Tibial artery (tissue), 4 donors: ENCODE measurements at regions not wholly inside any gene's neighbourhood (a gene's known extent, or its start where the extent isn't known, plus 50 kb on each side); places are given as distances from the start of the nearest gene placed in this dataset.

ENCODE experiments used
- DNase-seq, 2 donors: peaks; one replicate each; pipeline ENCODE4 v3.0.0-alpha.2; 2019
- H3K27ac ChIP-seq, 2 donors: fragments of 200-600 bp; sonication (generic) in 1 of 2; 1 replicate in 1 of 2; 2 replicates in 1 of 2; pipeline ENCODE4 v1.5.1; 2018 to 2019; ENCODE audit warnings: mild to moderate bottlenecking in 1 of 2
- H3K27me3 ChIP-seq, 2 donors: fragments of 200-600 bp; sonication (generic) in 1 of 2; one replicate each; pipeline versions ENCODE4 v1.5.1 to v1.6.0; 2016 to 2019
- H3K36me3 ChIP-seq, 3 donors: fragments of 200-600 bp; sonication (generic) in 2 of 3; one replicate each; pipeline ENCODE4 v1.5.1; 2016 to 2019; ENCODE audit warnings: mild to moderate bottlenecking in 2 of 3
- H3K4me1 ChIP-seq, 4 donors: fragments of 200-600 bp; sonication (generic) in 2 of 4; 1 replicate in 3 of 4; 2 replicates in 1 of 4; pipeline ENCODE4 v1.5.1; 2016 to 2019
- H3K4me3 ChIP-seq, 2 donors: fragments of 200-600 bp; sonication (generic) in 1 of 2; 1 replicate in 1 of 2; 2 replicates in 1 of 2; pipeline ENCODE4 v1.5.1; 2018 to 2019; ENCODE audit warnings: mild to moderate bottlenecking in 2 of 2
- H3K9me3 ChIP-seq, 3 donors: fragments of 200-600 bp; sonication (generic) in 1 of 3; one replicate each; pipeline ENCODE4 v1.5.1; 2016 to 2019
- intact Hi-C: fragments of 100-400 bp; cut with DNase I; formaldehyde crosslinking; loops from one replicate; pipeline ENCODE4 v1.15.0; 2023; ENCODE audit warnings: low total_unique reads
- TF ChIP-seq, protein P1 (sequence below), 2 experiments: fragments of 200-600 bp in 1 of 2; fragments of 450-650 bp in 1 of 2; IDR thresholded peaks; one replicate each; pipeline ENCODE4 v1.5.1; 2017 to 2019; ENCODE audit warnings: antibody characterized with exemption in 2 of 2, mild to moderate bottlenecking in 1 of 2, moderate library complexity in 1 of 2

GRCh38 chr2:45229411-45229810 is 220.2 kb upstream of the SIX2 start:
- TF ChIP-seq, protein P1, sequence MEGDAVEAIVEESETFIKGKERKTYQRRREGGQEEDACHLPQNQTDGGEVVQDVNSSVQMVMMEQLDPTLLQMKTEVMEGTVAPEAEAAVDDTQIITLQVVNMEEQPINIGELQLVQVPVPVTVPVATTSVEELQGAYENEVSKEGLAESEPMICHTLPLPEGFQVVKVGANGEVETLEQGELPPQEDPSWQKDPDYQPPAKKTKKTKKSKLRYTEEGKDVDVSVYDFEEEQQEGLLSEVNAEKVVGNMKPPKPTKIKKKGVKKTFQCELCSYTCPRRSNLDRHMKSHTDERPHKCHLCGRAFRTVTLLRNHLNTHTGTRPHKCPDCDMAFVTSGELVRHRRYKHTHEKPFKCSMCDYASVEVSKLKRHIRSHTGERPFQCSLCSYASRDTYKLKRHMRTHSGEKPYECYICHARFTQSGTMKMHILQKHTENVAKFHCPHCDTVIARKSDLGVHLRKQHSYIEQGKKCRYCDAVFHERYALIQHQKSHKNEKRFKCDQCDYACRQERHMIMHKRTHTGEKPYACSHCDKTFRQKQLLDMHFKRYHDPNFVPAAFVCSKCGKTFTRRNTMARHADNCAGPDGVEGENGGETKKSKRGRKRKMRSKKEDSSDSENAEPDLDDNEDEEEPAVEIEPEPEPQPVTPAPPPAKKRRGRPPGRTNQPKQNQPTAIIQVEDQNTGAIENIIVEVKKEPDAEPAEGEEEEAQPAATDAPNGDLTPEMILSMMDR (IDR thresholded peaks at IDR 0.05), result no peak
- no peak overlapping the region for H3K4me3 ChIP-seq
- no peak for DNase-seq
- H3K36me3 ChIP-seq, result no peaks in the 10 kb centered on the region
- intact Hi-C loops, result no loop called here
- peaks cover 0 to 20% (median 0%) of the 10 kb centered on the region in 4 donors for H3K4me1 ChIP-seq
- no peak overlapping the region for H3K27ac ChIP-seq
- H3K27me3 ChIP-seq, result no peaks in the 10 kb centered on the region
- no peaks in the 10 kb centered on the region for H3K9me3 ChIP-seq

DNA sequence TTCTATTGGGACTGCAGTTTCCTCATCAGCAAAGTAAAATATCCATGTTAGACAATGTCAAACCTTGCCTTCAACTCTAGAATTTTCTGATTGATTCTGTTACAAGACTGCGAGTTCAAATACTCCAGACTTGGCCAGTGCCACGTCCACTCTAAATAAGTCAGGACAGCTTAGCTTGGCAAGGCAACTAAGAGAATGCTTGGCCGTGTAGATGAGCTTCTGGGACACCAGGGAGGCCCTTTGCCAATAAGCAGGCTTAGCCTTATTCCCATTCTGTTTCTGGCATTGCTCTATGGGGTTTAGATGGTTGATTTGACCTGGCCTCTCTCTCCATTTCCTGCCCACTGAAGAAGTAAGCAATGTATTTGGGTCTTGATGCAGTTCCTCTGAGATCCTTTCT is 218.1 kb upstream of the SIX2 start:
- no peak overlapping the region for H3K27ac ChIP-seq
- peaks cover 0 to 20% (median 0%) of the 10 kb centered on the region in 4 donors for H3K4me1 ChIP-seq
- TF ChIP-seq, protein P1 (IDR thresholded peaks at IDR 0.05), result no peak
- H3K36me3 ChIP-seq, result no peaks in the 10 kb centered on the region
- H3K27me3 ChIP-seq, result no peaks in the 10 kb centered on the region
- H3K4me3 ChIP-seq, result no peak overlapping the region
- intact Hi-C loops, result no loop called here
- no peak for DNase-seq
- H3K9me3 ChIP-seq, result no peaks in the 10 kb centered on the region

DNA sequence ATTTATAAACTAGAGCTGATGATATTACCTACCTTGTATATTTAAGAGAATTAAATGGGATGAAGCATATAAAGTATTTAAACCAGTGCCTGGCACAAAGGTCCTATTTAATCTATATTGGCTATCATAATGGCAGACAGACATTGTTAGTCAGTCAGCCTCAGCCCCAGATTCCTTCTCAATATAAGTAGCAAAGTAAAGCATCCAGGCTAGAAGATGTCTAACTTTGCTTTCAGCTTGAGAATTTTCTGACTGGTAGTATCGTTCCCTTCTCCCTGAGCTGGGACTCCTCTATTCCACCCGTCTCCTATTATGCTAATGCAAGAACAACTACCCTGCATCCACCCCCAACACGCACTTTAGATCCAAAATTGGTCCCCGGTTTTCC is 215.7 kb upstream of the SIX2 start:
- TF ChIP-seq, protein P1 (IDR thresholded peaks at IDR 0.05), result no peak
- H3K4me1 ChIP-seq, result peaks cover 0 to 20% (median 0%) of the 10 kb centered on the region in 4 donors
- no peaks in the 10 kb centered on the region for H3K9me3 ChIP-seq
- no peaks in the 10 kb centered on the region for H3K27me3 ChIP-seq
- H3K27ac ChIP-seq, result no peak overlapping the region
- DNase-seq, result no peak
- no peak overlapping the region for H3K4me3 ChIP-seq
- intact Hi-C loops, result no loop called here
- H3K36me3 ChIP-seq, result no peaks in the 10 kb centered on the region

DNA sequence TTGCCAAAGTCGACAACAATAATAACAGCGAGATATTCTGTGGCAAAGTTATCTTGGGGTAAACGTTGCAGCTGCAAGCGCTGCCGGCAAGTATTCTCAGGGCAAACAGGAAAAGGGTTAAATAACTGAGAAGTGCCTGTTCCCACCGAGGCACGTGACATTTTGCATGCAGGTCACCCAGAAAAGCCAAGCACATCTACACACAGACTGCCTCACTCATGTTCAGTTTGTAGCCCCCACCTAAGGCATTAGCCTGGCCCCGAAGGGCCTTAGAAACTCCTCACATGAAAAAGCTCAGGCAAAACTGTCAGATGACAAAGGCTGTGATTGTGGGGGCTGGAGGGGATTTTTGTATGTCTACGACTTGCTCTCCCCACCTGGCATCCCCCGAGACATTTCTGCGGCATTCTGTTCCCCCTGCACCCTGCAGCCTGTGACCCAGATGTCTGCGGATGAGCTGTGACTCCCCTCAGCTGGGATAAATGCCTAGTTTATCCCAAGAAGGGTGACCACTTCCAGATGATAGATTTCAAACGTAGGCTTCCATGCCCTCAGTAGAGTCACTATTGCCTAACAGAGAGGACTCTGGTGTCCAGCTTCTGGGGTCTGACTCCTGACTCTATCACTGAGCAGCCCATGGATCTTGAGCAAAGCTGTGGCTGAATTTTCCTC is 215.2 kb upstream of the SIX2 start:
- Histone ChIP-seq H3K9me3 (no peaks in the 10 kb centered on the region), H3K27ac (no peak overlapping the region), H3K4me3 (no peak overlapping the region), H3K4me1 (peaks cover 0 to 17% (median 0%) of the 10 kb centered on the region in 4 donors), H3K36me3 (no peaks in the 10 kb centered on the region), H3K27me3 (no peaks in the 10 kb centered on the region)
- intact Hi-C loops, result no loop called here
- TF ChIP-seq, protein P1 (IDR thresholded peaks at IDR 0.05), result no peak
- no peak for DNase-seq

- DNase-seq, result no peak
- H3K4me1 ChIP-seq, result peaks cover 0 to 8% (median 0%) of the 10 kb centered on the region in 4 donors
- no peaks in the 10 kb centered on the region for H3K9me3 ChIP-seq
- H3K4me3 ChIP-seq, result no peak overlapping the region
- TF ChIP-seq, protein P1 (IDR thresholded peaks at IDR 0.05), result no peak
- no peaks in the 10 kb centered on the region for H3K27me3 ChIP-seq
- H3K27ac ChIP-seq, result no peak overlapping the region
- no peaks in the 10 kb centered on the region for H3K36me3 ChIP-seq
- intact Hi-C loops, result no loop called here
Measured at GRCh38 chr2:45223531-45223930, 214.3 kb upstream of the SIX2 start.

- Histone ChIP-seq H3K36me3 (no peaks in the 10 kb centered on the region), H3K27me3 (no peaks in the 10 kb centered on the region), H3K4me1 (no peaks in the 10 kb centered on the region), H3K4me3 (no peak overlapping the region), H3K27ac (no peak overlapping the region), H3K9me3 (no peaks in the 10 kb centered on the region)
- intact Hi-C loops, result no loop called here
- DNase-seq, result no peak
- TF ChIP-seq, protein P1 (IDR thresholded peaks at IDR 0.05), result no peak
Measured at GRCh38 chr2:45220227-45220626, 211.0 kb upstream of the SIX2 start.
